SHP77 (cell line): ENCODE measurements at regions not wholly inside any gene's neighbourhood (a gene's known extent, or its start where the extent isn't known, plus 50 kb on each side); places are given as distances from the start of the nearest gene placed in this dataset.

Experiments used
- DNase-seq, 2 experiments: peaks; one replicate each; lab custom pipeline; 2025; lab: John Stamatoyannopoulos, UW

- no peak for DNase-seq
Observed at GRCh38 chr18:74023220-74023619, 124.4 kb downstream of the FBXO15 start.

- DNase-seq: no peak
Observed at GRCh38 chr18:74019864-74020263, 127.8 kb downstream of the FBXO15 start.

GRCh38 chr18:74013955-74014354 lies 133.7 kb downstream of the FBXO15 start:
- no peak for DNase-seq

GRCh38 chr18:74012954-74013630 lies 134.5 kb downstream of the FBXO15 start:
- DNase-seq: no peak

- DNase-seq: no peak
Observed at GRCh38 chr18:74006143-74006542, 141.5 kb downstream of the FBXO15 start.

- no peak for DNase-seq
Observed at GRCh38 chr18:74005320-74006109, 142.1 kb downstream of the FBXO15 start.

GRCh38 chr18:73992242-73993022 lies 155.2 kb downstream of the FBXO15 start:
- DNase-seq: no peak

GRCh38 chr18:73991570-73991969 lies 156.1 kb downstream of the FBXO15 start:
- no peak for DNase-seq

GRCh38 chr18:73990258-73990657 lies 157.4 kb downstream of the FBXO15 start:
- DNase-seq: no peak

GRCh38 chr18:73987247-73987980 lies 160.2 kb downstream of the FBXO15 start:
- DNase-seq: no peak

GRCh38 chr18:73986711-73987110 lies 160.9 kb downstream of the FBXO15 start:
- no peak for DNase-seq

- no peak for DNase-seq
Observed at GRCh38 chr18:73985855-73986625, 161.6 kb downstream of the FBXO15 start.

GRCh38 chr18:73983970-73984369 lies 163.7 kb downstream of the FBXO15 start:
- no peak for DNase-seq

- no peak for DNase-seq
Observed at GRCh38 chr18:73983496-73983895, 164.1 kb downstream of the FBXO15 start.

GRCh38 chr18:73981796-73982195 lies 165.8 kb downstream of the FBXO15 start:
- no peak for DNase-seq

- peak; percentile 8 to 35 for DNase-seq
Observed at GRCh38 chr18:73980289-73980979, 167.2 kb downstream of the FBXO15 start.

GRCh38 chr18:73979742-73980141 lies 167.9 kb downstream of the FBXO15 start:
- peak in 1 of 2 experiments; percentile 3 for DNase-seq

GRCh38 chr18:73976433-73976832 lies 171.2 kb downstream of the FBXO15 start:
- no peak for DNase-seq

- DNase-seq: no peak
Observed at GRCh38 chr18:73975266-73975665, 172.4 kb downstream of the FBXO15 start.

- DNase-seq: no peak
Observed at GRCh38 chr18:73973972-73974371, 173.7 kb downstream of the FBXO15 start.

- no peak for DNase-seq
Observed at GRCh38 chr18:73966954-73967353, 180.7 kb downstream of the FBXO15 start.
